Keratinocyte (primary cell): ENCODE measurements at regions not wholly inside any gene's neighbourhood (a gene's known extent, or its start where the extent isn't known, plus 50 kb on each side); places are given as distances from the start of the nearest gene placed in this dataset.

Experiments
- DNase-seq: peaks from one replicate; pipeline ENCODE4 v3.0.0-alpha.2; 2011; ENCODE audit warnings: low read depth, missing footprints, low spot score
- FAIRE-seq: peaks from 2 replicates; lab custom pipeline; 2011; peaks lifted over from hg19 to GRCh38; lab: Jason Lieb, UNC
- H2AFZ ChIP-seq: 2 replicates; pipeline ENCODE4 v1.6.0; 2012; ENCODE audit warnings: low read length, control low read depth, inconsistent platforms; ENCODE audit not compliant: control insufficient read depth
- H3K27ac ChIP-seq: 2 replicates; pipeline ENCODE4 v1.5.1; 2011; ENCODE audit warnings: low read length; ENCODE audit not compliant: control insufficient read depth, insufficient read depth
- H3K27me3 ChIP-seq: 3 replicates; pipeline ENCODE4 v1.6.0; 2011; ENCODE audit warnings: low read length; ENCODE audit not compliant: control insufficient read depth, insufficient read depth; ENCODE audit errors: extremely low read depth
- H3K36me3 ChIP-seq, 2 experiments: 2 replicates in 1 of 2; 3 replicates in 1 of 2; pipeline ENCODE4 v1.5.1; 2011; ENCODE audit warnings: low read length in 2 of 2, mild to moderate bottlenecking in 1 of 2; ENCODE audit not compliant: control insufficient read depth in 2 of 2, insufficient read depth in 2 of 2; ENCODE audit errors: extremely low read depth in 1 of 2
- H3K4me1 ChIP-seq: 3 replicates; pipeline ENCODE4 v1.5.1; 2011; ENCODE audit warnings: low read length; ENCODE audit not compliant: control insufficient read depth, insufficient read depth; ENCODE audit errors: extremely low read depth
- H3K4me2 ChIP-seq: 3 replicates; pipeline ENCODE4 v1.6.0; 2011; ENCODE audit warnings: low read depth, low read length; ENCODE audit not compliant: control insufficient read depth, insufficient read depth; ENCODE audit errors: extremely low read depth
- H3K4me3 ChIP-seq, 3 experiments: fragments of 200-600 bp in 1 of 3; sonication (generic) in 1 of 3; 2 replicates in 2 of 3; 3 replicates in 1 of 3; pipeline ENCODE4 v1.5.1; 2011 to 2016; ENCODE audit warnings: low read length in 3 of 3, mild to moderate bottlenecking in 3 of 3, control low read depth in 2 of 3, inconsistent platforms in 1 of 3, low read depth in 1 of 3, mixed read lengths in 1 of 3, mixed run types in 1 of 3, moderate library complexity in 1 of 3; ENCODE audit not compliant: control insufficient read depth in 2 of 3, insufficient read depth in 2 of 3; ENCODE audit errors: extremely low read depth in 1 of 3
- H3K79me2 ChIP-seq: 2 replicates; pipeline ENCODE4 v1.6.0; 2012; ENCODE audit warnings: low read length; ENCODE audit not compliant: control insufficient read depth, insufficient read depth
- H3K9ac ChIP-seq: 3 replicates; pipeline ENCODE4 v1.6.0; 2011; ENCODE audit warnings: low read length; ENCODE audit not compliant: control insufficient read depth, insufficient read depth; ENCODE audit errors: extremely low read depth
- H3K9me1 ChIP-seq: 3 replicates; pipeline ENCODE4 v1.6.0; 2011; ENCODE audit warnings: low read length; ENCODE audit not compliant: control insufficient read depth, insufficient read depth; ENCODE audit errors: extremely low read depth
- H3K9me3 ChIP-seq: 2 replicates; pipeline ENCODE4 v1.5.1; 2012; ENCODE audit warnings: low read depth, low read length; ENCODE audit not compliant: control insufficient read depth
- H4K20me1 ChIP-seq: 3 replicates; pipeline ENCODE4 v1.6.0; 2011; ENCODE audit warnings: low read length; ENCODE audit not compliant: control insufficient read depth, insufficient read depth; ENCODE audit errors: extremely low read depth
- CTCF ChIP-seq, 3 experiments: IDR thresholded peaks in 1 of 3; conservative IDR thresholded peaks in 1 of 3; optimal IDR thresholded peaks in 1 of 3; 2 replicates in 2 of 3; 3 replicates in 1 of 3; pipeline versions ENCODE3 to v1.5.1; 2011; ENCODE audit warnings: low read length in 3 of 3, mild to moderate bottlenecking in 3 of 3, moderate library complexity in 2 of 3, control low read depth in 1 of 3, inconsistent platforms in 1 of 3; ENCODE audit not compliant: insufficient read depth in 2 of 3; ENCODE audit errors: extremely low read depth in 1 of 3
- EZH2 ChIP-seq: IDR thresholded peaks from one replicate; pipeline ENCODE4 v1.6.1; 2012; ENCODE audit warnings: inconsistent platforms, mild to moderate bottlenecking, low read length, moderate library complexity
- dilution Hi-C: fragments of 300-500 bp; cut with MboI; formaldehyde crosslinking; loops from one replicate; pipeline ENCODE4 v1.7.0; 2020; ENCODE audit warnings: low sequenced_read_pairs; ENCODE audit not compliant: extremely low pct_ligation_motif_present

- H2AFZ ChIP-seq = no peak overlapping the region
- no peak overlapping the region for H3K4me2 ChIP-seq
- no peaks in the 10 kb centered on the region for H4K20me1 ChIP-seq
- no peaks in the 10 kb centered on the region for H3K36me3 ChIP-seq
- H3K4me3 ChIP-seq = no peak overlapping the region
- dilution Hi-C loops = no loop called here
- H3K9ac ChIP-seq = no peak overlapping the region
- peaks cover 16% of the 10 kb centered on the region for H3K4me1 ChIP-seq
- no peaks in the 10 kb centered on the region for H3K9me3 ChIP-seq
- no peaks in the 10 kb centered on the region for H3K9me1 ChIP-seq
- H3K27ac ChIP-seq = no peak overlapping the region
- DNase-seq (no peak), FAIRE-seq (no peak)
- TF ChIP-seq CTCF (optimal IDR thresholded peaks at IDR 0.05 in 1 of 3, IDR thresholded peaks at IDR 0.05 in 1 of 3, conservative IDR thresholded peaks at IDR 0.05 in 1 of 3; ENCODE audit: extremely low read depth in 1 of 3, insufficient read depth in 2 of 3, low read length in 3 of 3) (no peak), EZH2 (no peak)
- no peaks in the 10 kb centered on the region for H3K79me2 ChIP-seq
- no peaks in the 10 kb centered on the region for H3K27me3 ChIP-seq
Observed at GRCh38 chr6:15892369-15892768, 229.5 kb upstream of the DTNBP1 start.

GRCh38 chr6:15888798-15889772, 226.3 kb upstream of the DTNBP1 start:
- no peak overlapping the region for H3K9ac ChIP-seq
- H3K79me2 ChIP-seq = no peaks in the 10 kb centered on the region
- dilution Hi-C loops = no loop called here
- H2AFZ ChIP-seq = no peak overlapping the region
- H3K9me1 ChIP-seq = no peaks in the 10 kb centered on the region
- H3K27ac ChIP-seq = no peak overlapping the region
- no peaks in the 10 kb centered on the region for H3K36me3 ChIP-seq
- DNase-seq = no peak
- H3K27me3 ChIP-seq = no peaks in the 10 kb centered on the region
- H4K20me1 ChIP-seq = no peaks in the 10 kb centered on the region
- FAIRE-seq = no peak
- TF ChIP-seq EZH2 (no peak), CTCF (optimal IDR thresholded peaks at IDR 0.05 in 1 of 3, IDR thresholded peaks at IDR 0.05 in 1 of 3, conservative IDR thresholded peaks at IDR 0.05 in 1 of 3; ENCODE audit: extremely low read depth in 1 of 3, insufficient read depth in 2 of 3, low read length in 3 of 3) (no peak)
- no peaks in the 10 kb centered on the region for H3K9me3 ChIP-seq
- peaks cover 11% of the 10 kb centered on the region for H3K4me1 ChIP-seq
- H3K4me3 ChIP-seq = no peak overlapping the region
- no peak overlapping the region for H3K4me2 ChIP-seq
